Neural crest cell (in vitro differentiated cells): ENCODE measurements at regions not wholly inside any gene's neighbourhood (a gene's known extent, or its start where the extent isn't known, plus 50 kb on each side); places are given as distances from the start of the nearest gene placed in this dataset.

Experiments
- DNase-seq: peaks from one replicate; pipeline ENCODE4 v3.0.0; 2021; ENCODE audit warnings: low read depth, mixed read lengths, low spot score
- H3K27ac Mint-ChIP-seq: one replicate; pipeline ENCODE4 v1.8.0; 2021; ENCODE audit warnings: mild to moderate bottlenecking, mixed read lengths; ENCODE audit not compliant: unreplicated experiment
- H3K27me3 Mint-ChIP-seq: 2 replicates; pipeline ENCODE4 v1.8.0; 2021; ENCODE audit warnings: low read depth, mild to moderate bottlenecking, mixed read lengths
- H3K36me3 Mint-ChIP-seq: 2 replicates; pipeline ENCODE4 v1.8.0; 2021; ENCODE audit warnings: low read depth, mild to moderate bottlenecking, mixed read lengths
- H3K4me1 Mint-ChIP-seq: 2 replicates; pipeline ENCODE4 v1.8.0; 2021; ENCODE audit warnings: mixed read lengths
- H3K4me3 Mint-ChIP-seq: one replicate; pipeline ENCODE4 v1.8.0; 2021; ENCODE audit warnings: mild to moderate bottlenecking, mixed read lengths
- H3K9me3 Mint-ChIP-seq: 2 replicates; pipeline ENCODE4 v1.8.0; 2021; ENCODE audit warnings: mixed read lengths
- CTCF ChIP-seq: fragments of 200-600 bp; sonication (generic); conservative IDR thresholded peaks from 2 replicates; pipeline ENCODE4 v1.5.0; 2021; ENCODE audit warnings: antibody characterized with exemption, mild to moderate bottlenecking

- no peak for TF ChIP-seq CTCF
- H3K36me3 Mint-ChIP-seq: no peaks in the 10 kb centered on the region
- H3K4me3 Mint-ChIP-seq: no peak overlapping the region
- H3K27ac Mint-ChIP-seq: no peak overlapping the region
- DNase-seq: no peak
- no peaks in the 10 kb centered on the region for H3K9me3 Mint-ChIP-seq
- no peaks in the 10 kb centered on the region for H3K4me1 Mint-ChIP-seq
- peaks cover 13% of the 10 kb centered on the region for H3K27me3 Mint-ChIP-seq
These were observed 49.9 kb upstream of the MAFB start for GRCh38 chr20:40738976-40739375.

GRCh38 chr20:40739841-40740240 lies 50.8 kb upstream of the MAFB start:
- Mint-ChIP-seq H3K9me3 (no peaks in the 10 kb centered on the region), H3K4me3 (no peak overlapping the region), H3K36me3 (no peaks in the 10 kb centered on the region), H3K4me1 (no peaks in the 10 kb centered on the region), H3K27ac (no peak overlapping the region), H3K27me3 (peaks cover 13% of the 10 kb centered on the region)
- DNase-seq: no peak
- no peak for TF ChIP-seq CTCF

GRCh38 chr20:40741507-40742106 lies 52.6 kb upstream of the MAFB start:
- H3K4me3 Mint-ChIP-seq: no peak overlapping the region
- H3K9me3 Mint-ChIP-seq: no peaks in the 10 kb centered on the region
- H3K27me3 Mint-ChIP-seq: peaks cover 19% of the 10 kb centered on the region
- DNase-seq: peak; percentile 4
- no peaks in the 10 kb centered on the region for H3K4me1 Mint-ChIP-seq
- H3K36me3 Mint-ChIP-seq: no peaks in the 10 kb centered on the region
- H3K27ac Mint-ChIP-seq: no peak overlapping the region
- peak; percentile 60 for TF ChIP-seq CTCF

GRCh38 chr20:40743141-40743775 lies 54.2 kb upstream of the MAFB start:
- H3K4me3 Mint-ChIP-seq: no peak overlapping the region
- H3K36me3 Mint-ChIP-seq: no peaks in the 10 kb centered on the region
- no peaks in the 10 kb centered on the region for H3K9me3 Mint-ChIP-seq
- TF ChIP-seq CTCF: no peak
- H3K27ac Mint-ChIP-seq: no peak overlapping the region
- no peak for DNase-seq
- H3K27me3 Mint-ChIP-seq: peaks cover 23% of the 10 kb centered on the region
- H3K4me1 Mint-ChIP-seq: no peaks in the 10 kb centered on the region

DNA sequence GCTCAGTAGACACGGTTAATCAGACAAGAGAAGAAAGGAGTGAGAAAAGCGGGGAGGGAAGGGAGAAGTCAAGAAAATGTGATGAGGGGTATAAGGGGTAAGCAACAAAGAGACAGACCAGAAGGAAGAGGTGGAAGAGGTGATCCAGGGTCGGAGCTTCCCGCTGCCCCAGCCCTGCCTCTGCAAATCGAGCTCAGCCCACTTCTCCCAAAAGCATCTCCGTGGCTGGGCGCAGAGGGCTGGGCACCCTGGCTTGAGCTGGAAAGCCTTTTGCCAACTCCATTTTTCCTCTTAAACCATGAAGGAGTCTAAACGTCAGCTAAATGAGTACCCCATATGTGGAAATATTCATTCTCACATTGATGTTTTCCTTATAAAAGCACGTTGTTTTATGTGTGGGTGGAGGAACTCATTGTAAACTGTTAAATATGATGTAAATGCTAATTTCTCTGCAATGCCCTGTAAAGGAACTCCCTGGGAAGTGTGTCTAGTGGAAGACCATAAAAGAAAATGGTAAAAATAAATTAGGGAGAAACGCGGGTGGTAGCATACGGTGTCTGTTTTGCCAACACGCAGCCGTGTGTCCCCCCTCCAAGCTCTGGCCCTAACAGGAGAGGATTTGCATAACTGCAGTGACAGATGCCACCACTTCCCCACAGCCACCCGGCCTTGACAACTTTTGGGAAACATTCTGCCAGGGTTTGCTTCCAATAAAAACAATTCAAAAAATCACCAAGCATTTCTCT lies 55.2 kb upstream of the MAFB start:
- Mint-ChIP-seq H3K4me1 (no peaks in the 10 kb centered on the region), H3K9me3 (no peaks in the 10 kb centered on the region), H3K27me3 (peaks cover 23% of the 10 kb centered on the region), H3K4me3 (no peak overlapping the region), H3K36me3 (no peaks in the 10 kb centered on the region), H3K27ac (no peak overlapping the region)
- no peak for TF ChIP-seq CTCF
- DNase-seq: no peak
